Left ventricle myocardium inferior (tissue), 1 donor: ENCODE measurements at regions not wholly inside any gene's neighbourhood (a gene's known extent, or its start where the extent isn't known, plus 50 kb on each side); places are given as distances from the start of the nearest gene placed in this dataset.

Experiments
- DNase-seq: peaks from one replicate; pipeline ENCODE4 v3.0.0-alpha.2; 2020
- H3K27ac ChIP-seq: fragments of 200-600 bp; replicated peaks from 2 replicates; pipeline ENCODE4 v1.8.0; 2021
- H3K27me3 ChIP-seq: fragments of 200-600 bp; 2 replicates; pipeline ENCODE4 v1.8.0; 2021; ENCODE audit warnings: low read depth
- H3K36me3 ChIP-seq: fragments of 200-600 bp; 2 replicates; pipeline ENCODE4 v1.8.0; 2021
- H3K4me1 ChIP-seq: fragments of 200-600 bp; 2 replicates; pipeline ENCODE4 v1.8.0; 2021
- H3K4me3 ChIP-seq: fragments of 200-600 bp; 2 replicates; pipeline ENCODE4 v1.8.0; 2021; ENCODE audit warnings: mild to moderate bottlenecking, moderate library complexity
- H3K9me3 ChIP-seq: fragments of 200-600 bp; replicated peaks from 2 replicates; pipeline ENCODE4 v1.8.0; 2021
- intact Hi-C: fragments of 100-400 bp; cut with micrococcal nuclease; formaldehyde crosslinking; loops from one replicate; pipeline ENCODE4 v1.11.0; 2022
- TF ChIP-seq, protein P1 (sequence below): fragments of 200-600 bp; IDR thresholded peaks from 2 replicates; pipeline ENCODE4 v1.8.0; 2021; ENCODE audit warnings: antibody characterized with exemption, mild to moderate bottlenecking, borderline replicate concordance
- donor health status: DM: no; HTN: yes; CAD: no; lungs with severe emphysema.

DNA sequence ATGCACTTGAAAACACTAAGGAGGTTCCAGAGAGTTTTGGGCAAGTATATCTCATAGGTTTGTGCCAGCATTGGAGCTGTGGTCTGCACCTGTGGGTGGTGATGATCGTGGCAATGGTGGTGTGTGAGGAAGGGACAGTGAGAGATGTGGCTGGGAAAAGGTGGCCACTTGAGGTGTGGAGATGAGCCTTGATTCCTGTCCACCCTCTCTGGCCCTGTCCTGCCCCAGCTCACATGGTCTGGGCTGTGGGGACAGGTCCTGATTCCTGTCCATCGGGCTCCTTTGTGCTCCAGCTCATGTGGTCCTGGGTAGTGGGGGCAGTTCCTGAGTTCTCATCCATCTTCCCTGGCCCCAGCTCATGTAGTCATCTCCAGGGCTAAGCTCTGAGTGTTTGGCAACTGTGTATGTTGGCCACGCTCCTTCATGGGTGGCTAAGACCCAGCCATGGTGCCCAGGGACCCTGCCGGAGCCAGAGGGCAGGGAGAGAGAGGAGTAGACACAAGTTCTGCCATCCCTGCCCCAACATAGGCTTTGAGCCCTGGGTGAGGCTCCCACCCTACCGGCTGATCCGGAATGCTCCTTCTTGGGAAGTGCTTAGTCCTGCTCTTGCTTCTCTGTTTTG is 294.4 kb upstream of the HDAC4 start:
- Histone ChIP-seq H3K4me3 (no peak overlapping the region), H3K27me3 (peaks cover 8% of the 10 kb centered on the region), H3K36me3 (no peaks in the 10 kb centered on the region), H3K9me3 (no peaks in the 10 kb centered on the region), H3K27ac (no peak overlapping the region), H3K4me1 (peaks cover 10% of the 10 kb centered on the region)
- TF ChIP-seq, protein P1, sequence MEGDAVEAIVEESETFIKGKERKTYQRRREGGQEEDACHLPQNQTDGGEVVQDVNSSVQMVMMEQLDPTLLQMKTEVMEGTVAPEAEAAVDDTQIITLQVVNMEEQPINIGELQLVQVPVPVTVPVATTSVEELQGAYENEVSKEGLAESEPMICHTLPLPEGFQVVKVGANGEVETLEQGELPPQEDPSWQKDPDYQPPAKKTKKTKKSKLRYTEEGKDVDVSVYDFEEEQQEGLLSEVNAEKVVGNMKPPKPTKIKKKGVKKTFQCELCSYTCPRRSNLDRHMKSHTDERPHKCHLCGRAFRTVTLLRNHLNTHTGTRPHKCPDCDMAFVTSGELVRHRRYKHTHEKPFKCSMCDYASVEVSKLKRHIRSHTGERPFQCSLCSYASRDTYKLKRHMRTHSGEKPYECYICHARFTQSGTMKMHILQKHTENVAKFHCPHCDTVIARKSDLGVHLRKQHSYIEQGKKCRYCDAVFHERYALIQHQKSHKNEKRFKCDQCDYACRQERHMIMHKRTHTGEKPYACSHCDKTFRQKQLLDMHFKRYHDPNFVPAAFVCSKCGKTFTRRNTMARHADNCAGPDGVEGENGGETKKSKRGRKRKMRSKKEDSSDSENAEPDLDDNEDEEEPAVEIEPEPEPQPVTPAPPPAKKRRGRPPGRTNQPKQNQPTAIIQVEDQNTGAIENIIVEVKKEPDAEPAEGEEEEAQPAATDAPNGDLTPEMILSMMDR = no peak
- intact Hi-C loops = no loop called here
- no peak for DNase-seq

GRCh38 chr2:239694487-239694886 is 293.7 kb upstream of the HDAC4 start:
- peaks cover 10% of the 10 kb centered on the region for H3K4me1 ChIP-seq
- H3K9me3 ChIP-seq = no peaks in the 10 kb centered on the region
- H3K27ac ChIP-seq = no peak overlapping the region
- TF ChIP-seq, protein P1 = no peak
- no peak overlapping the region for H3K4me3 ChIP-seq
- DNase-seq = no peak
- no peaks in the 10 kb centered on the region for H3K36me3 ChIP-seq
- intact Hi-C loops = no loop called here
- H3K27me3 ChIP-seq = peaks cover 8% of the 10 kb centered on the region

GRCh38 chr2:239693761-239694415 is 293.1 kb upstream of the HDAC4 start:
- Histone ChIP-seq H3K4me3 (no peak overlapping the region), H3K4me1 (peaks cover 10% of the 10 kb centered on the region), H3K36me3 (no peaks in the 10 kb centered on the region), H3K27ac (no peak overlapping the region), H3K9me3 (no peaks in the 10 kb centered on the region), H3K27me3 (peaks cover 9% of the 10 kb centered on the region)
- DNase-seq = no peak
- intact Hi-C loops = no loop called here
- TF ChIP-seq, protein P1 = no peak

- peaks cover 13% of the 10 kb centered on the region for H3K27me3 ChIP-seq
- no peak for DNase-seq
- no peaks in the 10 kb centered on the region for H3K36me3 ChIP-seq
- no peaks in the 10 kb centered on the region for H3K9me3 ChIP-seq
- H3K4me3 ChIP-seq = no peak overlapping the region
- H3K4me1 ChIP-seq = peaks cover 10% of the 10 kb centered on the region
- TF ChIP-seq, protein P1 = no peak
- intact Hi-C loops = no loop called here
- H3K27ac ChIP-seq = no peak overlapping the region
Measured at GRCh38 chr2:239693330-239693729, 292.5 kb upstream of the HDAC4 start.

DNA sequence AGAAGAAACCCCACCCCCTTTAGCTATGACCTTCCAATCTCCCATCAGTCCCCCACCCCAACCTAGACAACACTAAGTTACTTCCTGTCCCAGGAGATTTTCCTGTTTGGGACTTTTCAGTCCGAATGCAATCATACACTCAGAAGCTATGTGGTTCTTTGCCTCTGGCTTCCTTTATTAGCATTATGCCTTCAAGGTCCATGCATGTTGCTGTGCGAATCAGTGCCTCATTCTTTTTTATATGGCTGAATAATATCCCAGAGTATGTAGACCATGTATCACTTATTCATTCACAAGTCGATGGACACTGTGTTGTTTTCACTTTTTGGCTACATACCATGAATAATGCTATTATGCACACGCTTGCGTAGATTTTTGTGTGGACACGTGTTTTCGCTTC is 292.1 kb upstream of the HDAC4 start:
- Histone ChIP-seq H3K36me3 (no peaks in the 10 kb centered on the region), H3K9me3 (no peaks in the 10 kb centered on the region), H3K4me3 (no peak overlapping the region), H3K27ac (no peak overlapping the region), H3K27me3 (peaks cover 17% of the 10 kb centered on the region), H3K4me1 (peaks cover 10% of the 10 kb centered on the region)
- intact Hi-C loops = no loop called here
- TF ChIP-seq, protein P1 = no peak
- DNase-seq = no peak
